H9 (cell line): ENCODE measurements at regions not wholly inside any gene's neighbourhood (a gene's known extent, or its start where the extent isn't known, plus 50 kb on each side); places are given as distances from the start of the nearest gene placed in this dataset.
A peak's percentile ranks its signal among the peaks of the same experiment; 100 is the strongest.

Source experiments
- DNase-seq: peaks from one replicate; pipeline ENCODE4 v3.0.0-alpha.2; 2017
- H2AFZ ChIP-seq: one replicate; pipeline ENCODE4 v1.6.1; 2013; ENCODE audit warnings: mild to moderate bottlenecking, low read length, control low read depth, moderate library complexity
- H2AK5ac ChIP-seq: 2 replicates; pipeline ENCODE4 v1.6.1; 2013; ENCODE audit warnings: low read length, control low read depth, mixed read lengths; ENCODE audit not compliant: insufficient read length
- H2BK120ac ChIP-seq: one replicate; pipeline ENCODE4 v1.6.1; 2013; ENCODE audit warnings: low read depth, mild to moderate bottlenecking, low read length, control low read depth, inconsistent platforms; ENCODE audit not compliant: poor library complexity, severe bottlenecking
- H2BK12ac ChIP-seq: 2 replicates; pipeline ENCODE4 v1.6.1; 2013; ENCODE audit warnings: low read length, control low read depth, mixed read lengths, low read depth; ENCODE audit not compliant: insufficient read length
- H2BK15ac ChIP-seq: 2 replicates; pipeline ENCODE4 v1.6.1; 2013; ENCODE audit warnings: low read depth, low read length, control low read depth
- H2BK20ac ChIP-seq: one replicate; pipeline ENCODE4 v1.6.1; 2013; ENCODE audit warnings: low read depth, mild to moderate bottlenecking, low read length, control low read depth, inconsistent platforms; ENCODE audit not compliant: poor library complexity, severe bottlenecking
- H2BK5ac ChIP-seq: 2 replicates; pipeline ENCODE4 v1.6.1; 2013; ENCODE audit warnings: low read length, control low read depth, mixed read lengths; ENCODE audit not compliant: insufficient read length
- H3K14ac ChIP-seq: 2 replicates; pipeline ENCODE4 v1.6.1; 2013; ENCODE audit warnings: low read length, control low read depth; ENCODE audit not compliant: insufficient read depth
- H3K18ac ChIP-seq: 2 replicates; pipeline ENCODE4 v1.6.1; 2013; ENCODE audit warnings: low read depth, mild to moderate bottlenecking, mixed read lengths, low read length, control low read depth; ENCODE audit not compliant: insufficient read length
- H3K23ac ChIP-seq: 2 replicates; pipeline ENCODE4 v1.6.1; 2013; ENCODE audit warnings: low read length, control low read depth, mixed read lengths, low read depth; ENCODE audit not compliant: insufficient read length
- H3K23me2 ChIP-seq: 2 replicates; pipeline ENCODE4 v1.6.1; 2013; ENCODE audit warnings: low read depth, mild to moderate bottlenecking, mixed read lengths, low read length, control low read depth; ENCODE audit not compliant: insufficient read length, poor library complexity, severe bottlenecking
- H3K27ac ChIP-seq: 2 replicates; pipeline ENCODE4 v1.5.1; 2013; ENCODE audit warnings: low read length, control low read depth, mixed read lengths, low read depth; ENCODE audit not compliant: insufficient read length
- H3K27me3 ChIP-seq: 2 replicates; pipeline ENCODE4 v1.6.1; 2013; ENCODE audit warnings: low read length, control low read depth, inconsistent platforms; ENCODE audit not compliant: insufficient read depth
- H3K4ac ChIP-seq: 2 replicates; pipeline ENCODE4 v1.6.1; 2013; ENCODE audit warnings: low read depth, mild to moderate bottlenecking, control low read depth, inconsistent platforms, low read length, moderate library complexity
- H3K4me1 ChIP-seq: 2 replicates; pipeline ENCODE4 v1.6.1; 2013; ENCODE audit warnings: low read length, control low read depth, inconsistent platforms; ENCODE audit not compliant: insufficient read depth
- H3K4me2 ChIP-seq: 2 replicates; pipeline ENCODE4 v1.6.1; 2013; ENCODE audit warnings: low read length, control low read depth, mixed read lengths; ENCODE audit not compliant: insufficient read length, insufficient read depth
- H3K56ac ChIP-seq: 2 replicates; pipeline ENCODE4 v1.6.1; 2013; ENCODE audit warnings: low read depth, mild to moderate bottlenecking, mixed read lengths, low read length, control low read depth; ENCODE audit not compliant: insufficient read length
- H3K79me1 ChIP-seq: 2 replicates; pipeline ENCODE4 v1.6.1; 2013; ENCODE audit warnings: low read depth, mild to moderate bottlenecking, moderate library complexity, low read length, control low read depth, inconsistent platforms; ENCODE audit not compliant: insufficient read depth, poor library complexity, severe bottlenecking
- H3K79me2 ChIP-seq: 2 replicates; pipeline ENCODE4 v1.6.1; 2013; ENCODE audit warnings: low read length, control low read depth, inconsistent platforms; ENCODE audit not compliant: insufficient read depth
- H3K9ac ChIP-seq: 2 replicates; pipeline ENCODE4 v1.6.1; 2013; ENCODE audit warnings: low read length, control low read depth, mixed read lengths; ENCODE audit not compliant: insufficient read length; ENCODE audit errors: extremely low read depth
- H3K9me3 ChIP-seq: one replicate; pipeline ENCODE4 v1.6.1; 2013; ENCODE audit warnings: low read depth, low read length, inconsistent platforms; ENCODE audit not compliant: control insufficient read depth
- H3T11ph ChIP-seq: one replicate; pipeline ENCODE4 v1.6.1; 2013; ENCODE audit warnings: mild to moderate bottlenecking, low read length, control low read depth, inconsistent platforms
- H4K20me1 ChIP-seq: one replicate; pipeline ENCODE4 v1.6.1; 2013; ENCODE audit not compliant: control insufficient read depth, insufficient read length, insufficient read depth
- H4K5ac ChIP-seq: 2 replicates; pipeline ENCODE4 v1.6.1; 2013; ENCODE audit warnings: low read depth, mild to moderate bottlenecking, mixed read lengths, low read length, control low read depth; ENCODE audit not compliant: insufficient read length
- H4K8ac ChIP-seq: replicated peaks from 2 replicates; pipeline ENCODE4 v1.6.1; 2013; ENCODE audit warnings: low read length, control low read depth, mixed read lengths, low read depth; ENCODE audit not compliant: insufficient read length
- H4K91ac ChIP-seq: 2 replicates; pipeline ENCODE4 v1.6.1; 2013; ENCODE audit warnings: low read depth, mild to moderate bottlenecking, moderate library complexity, mixed read lengths, low read length, control low read depth; ENCODE audit not compliant: insufficient read length
- H3K27ac Mint-ChIP-seq, 3 experiments: 2 replicates in 2 of 3; 3 replicates in 1 of 3; pipeline ENCODE4 v1.8.0; 2020 to 2021; ENCODE audit warnings: mixed read lengths in 3 of 3, mild to moderate bottlenecking in 1 of 3, moderate library complexity in 1 of 3
- H3K27me3 Mint-ChIP-seq: 2 replicates; pipeline ENCODE4 v1.8.0; 2021; ENCODE audit warnings: low read depth, mild to moderate bottlenecking, moderate library complexity, mixed read lengths
- H3K36me3 Mint-ChIP-seq, 3 experiments: 2 replicates in 2 of 3; 3 replicates in 1 of 3; pipeline ENCODE4 v1.8.0; 2020 to 2021; ENCODE audit warnings: low read depth in 3 of 3, mixed read lengths in 3 of 3; ENCODE audit not compliant: insufficient read depth in 1 of 3
- H3K4me1 Mint-ChIP-seq, 2 experiments: 2 replicates each; pipeline ENCODE4 v1.8.0; 2020; ENCODE audit warnings: mixed read lengths in 2 of 2
- H3K4me3 Mint-ChIP-seq, 2 experiments: 2 replicates in 1 of 2; 3 replicates in 1 of 2; pipeline ENCODE4 v1.8.0; 2020 to 2021; ENCODE audit warnings: mild to moderate bottlenecking in 2 of 2, mixed read lengths in 2 of 2, moderate library complexity in 1 of 2
- H3K9me3 Mint-ChIP-seq, 2 experiments: 2 replicates in 1 of 2; 3 replicates in 1 of 2; pipeline ENCODE4 v1.8.0; 2020; ENCODE audit warnings: mild to moderate bottlenecking in 2 of 2, mixed read lengths in 2 of 2, moderate library complexity in 1 of 2
- CTCF ChIP-seq: fragments of 200-600 bp; sonication (generic); conservative IDR thresholded peaks from 3 replicates; pipeline ENCODE4 v1.8.0; 2021; ENCODE audit warnings: antibody characterized with exemption, mild to moderate bottlenecking
- WGBS: extraction: QIAGEN DNeasy Blood & Tissue Kit; methylation state at CpG from one replicate; pipeline ENCODE4 v1.1.7; 2013; ENCODE audit warnings: missing lambda C conversion rate, low lambda C conversion rate, mixed read lengths; ENCODE audit not compliant: insufficient read length; ENCODE audit errors: extremely low coverage; 5-methylcytosine and 5-hydroxymethylcytosine counted together

- Mint-ChIP-seq H3K27ac (no peak overlapping the region), H3K36me3 (peaks cover 3 to 12% (median 6%) of the 10 kb centered on the region in 3 experiments; a peak in 2 of 7 replicates), H3K27me3 (no peaks in the 10 kb centered on the region), H3K9me3 (peaks cover 8 to 10% of the 10 kb centered on the region in 2 experiments; a peak in 4 of 5 replicates), H3K4me3 (no peak overlapping the region), H3K4me1 (peaks cover 0 to 6% of the 10 kb centered on the region in 2 experiments; a peak in 2 of 4 replicates)
- no peak overlapping the region for H3K4me2 ChIP-seq
- no peak overlapping the region for H3K9ac ChIP-seq
- no peaks in the 10 kb centered on the region for H3K27me3 ChIP-seq
- no peak overlapping the region for H4K8ac ChIP-seq
- no peaks in the 10 kb centered on the region for H3K79me1 ChIP-seq
- H3K27ac ChIP-seq = no peak overlapping the region
- WGBS = no CpG with 5 or more reads among the region's 7 CpGs
- H4K20me1 ChIP-seq = no peaks in the 10 kb centered on the region
- no peaks in the 10 kb centered on the region for H3K9me3 ChIP-seq
- H3K23ac ChIP-seq = no peak overlapping the region
- no peak overlapping the region for H3T11ph ChIP-seq
- H4K5ac ChIP-seq = no peak overlapping the region
- no peak overlapping the region for H3K18ac ChIP-seq
- H2BK5ac ChIP-seq = no peak overlapping the region
- no peaks in the 10 kb centered on the region for H3K23me2 ChIP-seq
- no peak overlapping the region for H2BK15ac ChIP-seq
- H3K56ac ChIP-seq = no peak overlapping the region
- TF ChIP-seq CTCF = peak; percentile 82
- no peak overlapping the region for H2BK120ac ChIP-seq
- no peaks in the 10 kb centered on the region for H3K4me1 ChIP-seq
- H2BK12ac ChIP-seq = no peak overlapping the region
- no peak overlapping the region for H4K91ac ChIP-seq
- no peak overlapping the region for H3K4ac ChIP-seq
- no peak for DNase-seq
- no peak overlapping the region for H3K14ac ChIP-seq
- H3K79me2 ChIP-seq = no peaks in the 10 kb centered on the region
- H2BK20ac ChIP-seq = no peak overlapping the region
- no peak overlapping the region for H2AFZ ChIP-seq
- no peak overlapping the region for H2AK5ac ChIP-seq
These were observed 130.6 kb upstream of the FHIT start for GRCh38 chr3:61381745-61382392.
